Activated CD4-positive, alpha-beta T cell treated with anti-CD3 and anti-CD28 coated beads, Interleukin-2, amount 10 ng/mL, durations not matched to agents 24 days and 14 days (primary cell): ENCODE measurements at regions not wholly inside any gene's neighbourhood (a gene's known extent, or its start where the extent isn't known, plus 50 kb on each side); places are given as distances from the start of the nearest gene placed in this dataset.

Experiments
- DNase-seq: peaks from one replicate; pipeline ENCODE4 v3.0.0; 2022
- H3K27ac Mint-ChIP-seq: one replicate; pipeline ENCODE4 v1.8.0; 2022; ENCODE audit warnings: mild to moderate bottlenecking, mixed read lengths
- H3K27me3 Mint-ChIP-seq: one replicate; pipeline ENCODE4 v1.8.0; 2022; ENCODE audit warnings: mixed read lengths
- H3K36me3 Mint-ChIP-seq: one replicate; pipeline ENCODE4 v1.8.0; 2022; ENCODE audit warnings: low read depth, mild to moderate bottlenecking, mixed read lengths
- H3K4me1 Mint-ChIP-seq: one replicate; pipeline ENCODE4 v1.8.0; 2021; ENCODE audit warnings: mixed read lengths
- H3K4me3 Mint-ChIP-seq: one replicate; pipeline ENCODE4 v1.8.0; 2022; ENCODE audit warnings: mild to moderate bottlenecking, moderate library complexity, mixed read lengths
- H3K9me3 Mint-ChIP-seq: one replicate; pipeline ENCODE4 v1.8.0; 2021; ENCODE audit warnings: mixed read lengths
- intact Hi-C: fragments of 100-400 bp; cut with micrococcal nuclease; formaldehyde crosslinking; loops from one replicate; pipeline ENCODE4 v1.15.1; 2023

GRCh38 chr5:13540168-13540750 lies 404.2 kb downstream of the DNAH5 start:
- H3K27ac Mint-ChIP-seq = no peak overlapping the region
- H3K4me3 Mint-ChIP-seq = no peak overlapping the region
- H3K36me3 Mint-ChIP-seq = no peaks in the 10 kb centered on the region
- H3K9me3 Mint-ChIP-seq = no peaks in the 10 kb centered on the region
- DNase-seq = no peak
- no peaks in the 10 kb centered on the region for H3K4me1 Mint-ChIP-seq
- intact Hi-C loops = no loop called here
- no peaks in the 10 kb centered on the region for H3K27me3 Mint-ChIP-seq

GRCh38 chr5:13536933-13537332 lies 407.6 kb downstream of the DNAH5 start:
- DNase-seq = no peak
- H3K27ac Mint-ChIP-seq = no peak overlapping the region

GRCh38 chr5:13533833-13534232 lies 410.7 kb downstream of the DNAH5 start:
- Mint-ChIP-seq H3K9me3 (no peaks in the 10 kb centered on the region), H3K36me3 (no peaks in the 10 kb centered on the region), H3K27ac (no peak overlapping the region), H3K4me1 (no peaks in the 10 kb centered on the region), H3K4me3 (no peak overlapping the region), H3K27me3 (no peaks in the 10 kb centered on the region)
- DNase-seq = no peak
- intact Hi-C loops = no loop called here

More at GRCh38 chr5:13536933-13537332, 407.6 kb downstream of the DNAH5 start:
- Mint-ChIP-seq H3K4me3 (no peak overlapping the region), H3K9me3 (no peaks in the 10 kb centered on the region), H3K36me3 (no peaks in the 10 kb centered on the region), H3K4me1 (no peaks in the 10 kb centered on the region), H3K27me3 (no peaks in the 10 kb centered on the region)
- intact Hi-C loops = no loop called here

GRCh38 chr5:13529300-13529699 lies 415.2 kb downstream of the DNAH5 start:
- Mint-ChIP-seq H3K4me1 (no peaks in the 10 kb centered on the region), H3K27ac (no peak overlapping the region), H3K36me3 (no peaks in the 10 kb centered on the region), H3K4me3 (no peak overlapping the region), H3K9me3 (no peaks in the 10 kb centered on the region), H3K27me3 (no peaks in the 10 kb centered on the region)
- intact Hi-C loops = no loop called here
- DNase-seq = no peak

GRCh38 chr5:13524936-13525335 lies 419.6 kb downstream of the DNAH5 start:
- Mint-ChIP-seq H3K9me3 (peaks cover 6% of the 10 kb centered on the region), H3K36me3 (no peaks in the 10 kb centered on the region)

GRCh38 chr5:13519131-13519530 lies 425.4 kb downstream of the DNAH5 start:
- Mint-ChIP-seq H3K36me3 (no peaks in the 10 kb centered on the region), H3K27ac (no peak overlapping the region), H3K9me3 (peaks cover 9% of the 10 kb centered on the region), H3K4me1 (no peaks in the 10 kb centered on the region), H3K27me3 (no peaks in the 10 kb centered on the region), H3K4me3 (no peak overlapping the region)
- no peak for DNase-seq
- intact Hi-C loops = no loop called here

More at GRCh38 chr5:13524936-13525335, 419.6 kb downstream of the DNAH5 start:
- intact Hi-C loops = no loop called here
- no peaks in the 10 kb centered on the region for H3K27me3 Mint-ChIP-seq
- H3K4me3 Mint-ChIP-seq = no peak overlapping the region
- no peaks in the 10 kb centered on the region for H3K4me1 Mint-ChIP-seq
- H3K27ac Mint-ChIP-seq = no peak overlapping the region
- no peak for DNase-seq

- no peak overlapping the region for H3K4me3 Mint-ChIP-seq
- no peaks in the 10 kb centered on the region for H3K27me3 Mint-ChIP-seq
- intact Hi-C loops = no loop called here
- no peaks in the 10 kb centered on the region for H3K4me1 Mint-ChIP-seq
- no peak overlapping the region for H3K27ac Mint-ChIP-seq
- H3K36me3 Mint-ChIP-seq = no peaks in the 10 kb centered on the region
- H3K9me3 Mint-ChIP-seq = peaks cover 8% of the 10 kb centered on the region
- no peak for DNase-seq
These were observed 428.3 kb downstream of the DNAH5 start for GRCh38 chr5:13516195-13516594.

GRCh38 chr5:13511442-13511841 lies 433.0 kb downstream of the DNAH5 start:
- Mint-ChIP-seq H3K27me3 (no peaks in the 10 kb centered on the region), H3K27ac (no peak overlapping the region), H3K9me3 (peaks cover 4% of the 10 kb centered on the region), H3K4me3 (no peak overlapping the region), H3K36me3 (no peaks in the 10 kb centered on the region), H3K4me1 (no peaks in the 10 kb centered on the region)
- intact Hi-C loops = no loop called here
- DNase-seq = no peak

GRCh38 chr5:13510616-13511015 lies 433.9 kb downstream of the DNAH5 start:
- Mint-ChIP-seq H3K27me3 (no peaks in the 10 kb centered on the region), H3K9me3 (peaks cover 4% of the 10 kb centered on the region), H3K27ac (no peak overlapping the region), H3K4me1 (no peaks in the 10 kb centered on the region), H3K4me3 (no peak overlapping the region), H3K36me3 (no peaks in the 10 kb centered on the region)
- intact Hi-C loops = no loop called here
- no peak for DNase-seq

GRCh38 chr5:13508559-13508958 lies 435.9 kb downstream of the DNAH5 start:
- DNase-seq = no peak
- H3K36me3 Mint-ChIP-seq = no peaks in the 10 kb centered on the region
- no peak overlapping the region for H3K4me3 Mint-ChIP-seq
- no peaks in the 10 kb centered on the region for H3K4me1 Mint-ChIP-seq
- H3K27ac Mint-ChIP-seq = no peak overlapping the region
- intact Hi-C loops = no loop called here
- H3K27me3 Mint-ChIP-seq = no peaks in the 10 kb centered on the region
- peaks cover 4% of the 10 kb centered on the region for H3K9me3 Mint-ChIP-seq

- no peaks in the 10 kb centered on the region for H3K9me3 Mint-ChIP-seq
These were observed 439.2 kb downstream of the DNAH5 start for GRCh38 chr5:13505326-13505725.

GRCh38 chr5:13503017-13503416 lies 441.5 kb downstream of the DNAH5 start:
- intact Hi-C loops = no loop called here
- Mint-ChIP-seq H3K27me3 (no peaks in the 10 kb centered on the region), H3K4me3 (no peak overlapping the region), H3K27ac (no peak overlapping the region), H3K36me3 (no peaks in the 10 kb centered on the region), H3K4me1 (no peaks in the 10 kb centered on the region), H3K9me3 (peaks cover 4% of the 10 kb centered on the region)
- DNase-seq = no peak

More at GRCh38 chr5:13505326-13505725, 439.2 kb downstream of the DNAH5 start:
- Mint-ChIP-seq H3K27me3 (no peaks in the 10 kb centered on the region), H3K4me1 (no peaks in the 10 kb centered on the region), H3K36me3 (no peaks in the 10 kb centered on the region), H3K27ac (no peak overlapping the region), H3K4me3 (no peak overlapping the region)
- no peak for DNase-seq
- intact Hi-C loops = no loop called here

GRCh38 chr5:13501176-13501575 lies 443.3 kb downstream of the DNAH5 start:
- Mint-ChIP-seq H3K9me3 (peaks cover 4% of the 10 kb centered on the region), H3K27ac (no peak overlapping the region), H3K4me3 (no peak overlapping the region), H3K27me3 (no peaks in the 10 kb centered on the region), H3K36me3 (no peaks in the 10 kb centered on the region), H3K4me1 (no peaks in the 10 kb centered on the region)
- intact Hi-C loops = no loop called here
- no peak for DNase-seq

- H3K9me3 Mint-ChIP-seq = peaks cover 12% of the 10 kb centered on the region
- no peaks in the 10 kb centered on the region for H3K4me1 Mint-ChIP-seq
- no peaks in the 10 kb centered on the region for H3K36me3 Mint-ChIP-seq
- no peaks in the 10 kb centered on the region for H3K27me3 Mint-ChIP-seq
- intact Hi-C loops = no loop called here
- H3K4me3 Mint-ChIP-seq = no peak overlapping the region
- no peak for DNase-seq
- no peak overlapping the region for H3K27ac Mint-ChIP-seq
These were observed 446.2 kb downstream of the DNAH5 start for GRCh38 chr5:13498279-13498678.

GRCh38 chr5:13488254-13488931 lies 456.1 kb downstream of the DNAH5 start:
- no peak overlapping the region for H3K4me3 Mint-ChIP-seq
- no peak for DNase-seq
- no peaks in the 10 kb centered on the region for H3K27me3 Mint-ChIP-seq
- no peaks in the 10 kb centered on the region for H3K36me3 Mint-ChIP-seq
- peaks cover 3% of the 10 kb centered on the region for H3K9me3 Mint-ChIP-seq
- intact Hi-C loops = no loop called here
- H3K27ac Mint-ChIP-seq = no peak overlapping the region
- H3K4me1 Mint-ChIP-seq = no peaks in the 10 kb centered on the region
